VCaP (cell line): ENCODE measurements at regions not wholly inside any gene's neighbourhood (a gene's known extent, or its start where the extent isn't known, plus 50 kb on each side); places are given as distances from the start of the nearest gene placed in this dataset.
A peak's percentile ranks its signal among the peaks of the same experiment; 100 is the strongest.
"Not testable (repeated sequence)": the region's sequence is repeated elsewhere in the genome, so short reads cannot be mapped to it uniquely, and the experiment has no call there.

ENCODE experiments used
- H3K27ac ChIP-seq: fragments of 450-650 bp; 2 replicates; pipeline ENCODE4 v1.5.1; 2017
- CTCF ChIP-seq: fragments of 450-650 bp; conservative IDR thresholded peaks from 2 replicates; pipeline ENCODE4 v1.5.1; 2017; ENCODE audit warnings: mild to moderate bottlenecking, moderate library complexity

GRCh38 chr1:219548386-219548785 lies 64.5 kb downstream of the ZC3H11B start:
- no peak overlapping the region for H3K27ac ChIP-seq
- no peak for TF ChIP-seq CTCF

GRCh38 chr1:219545756-219546155 lies 67.1 kb downstream of the ZC3H11B start:
- H3K27ac ChIP-seq, result not testable (repeated sequence)

GRCh38 chr1:219544163-219544846 lies 68.6 kb downstream of the ZC3H11B start:
- no peak overlapping the region for H3K27ac ChIP-seq
- TF ChIP-seq CTCF, result peak; percentile 27

DNA sequence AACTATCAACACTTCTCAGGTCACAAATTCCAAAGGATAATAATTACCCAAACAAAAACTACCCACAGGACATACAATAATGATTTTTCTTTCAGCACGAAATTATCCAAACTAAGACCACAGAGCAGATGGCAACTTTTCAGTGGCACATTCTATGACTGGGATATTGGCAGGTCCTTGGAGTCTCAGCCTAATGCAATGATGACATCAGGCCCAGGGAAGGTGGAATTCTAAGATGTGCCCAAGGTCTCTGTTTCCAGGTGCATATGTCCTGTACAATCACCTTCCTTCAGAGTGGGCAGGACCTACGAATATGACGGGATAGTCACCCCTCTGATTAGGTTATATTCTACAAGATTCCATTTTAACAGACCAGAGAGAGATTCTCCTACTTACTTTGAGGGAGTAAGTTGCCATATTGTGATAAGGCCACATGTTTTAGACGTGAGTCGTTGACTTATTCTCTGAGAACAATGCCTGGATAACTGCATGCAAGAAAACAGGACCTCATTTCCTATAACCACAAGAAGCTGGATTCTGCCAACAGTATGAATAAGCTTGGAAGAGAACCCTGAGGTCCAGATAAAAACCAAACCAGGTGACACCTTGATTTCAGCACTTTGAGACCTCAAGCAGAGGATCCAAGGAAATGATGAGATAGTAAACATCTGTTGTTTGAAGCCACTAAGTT lies 69.9 kb downstream of the ZC3H11B start:
- TF ChIP-seq CTCF, result no peak
- no peak overlapping the region for H3K27ac ChIP-seq

- H3K27ac ChIP-seq, result no peak overlapping the region
Observed at GRCh38 chr1:219541946-219542345, 71.0 kb downstream of the ZC3H11B start.

GRCh38 chr1:219539645-219540254 lies 73.2 kb downstream of the ZC3H11B start:
- no peak overlapping the region for H3K27ac ChIP-seq
- TF ChIP-seq CTCF, result no peak

More at GRCh38 chr1:219541946-219542345, 71.0 kb downstream of the ZC3H11B start:
- no peak for TF ChIP-seq CTCF

DNA sequence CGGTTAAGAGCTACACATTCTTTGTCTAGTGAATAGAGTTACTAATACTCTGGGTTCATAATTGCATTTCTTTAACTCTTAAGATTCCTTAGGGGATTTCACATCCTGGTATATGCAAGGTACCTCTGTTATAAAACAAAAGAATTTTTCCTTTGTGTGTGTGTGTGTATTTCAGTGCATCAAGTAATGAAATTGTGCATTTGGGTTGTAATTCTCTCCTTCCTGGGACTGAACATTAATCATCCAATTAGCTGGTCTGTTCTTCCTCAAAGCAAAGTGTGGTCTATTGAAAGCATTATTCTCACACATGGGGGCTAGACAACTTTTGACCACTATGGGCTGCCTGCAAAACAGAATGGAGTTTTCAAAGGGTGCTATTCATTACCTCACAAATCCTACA lies 74.0 kb downstream of the ZC3H11B start:
- no peak for TF ChIP-seq CTCF
- no peak overlapping the region for H3K27ac ChIP-seq

DNA sequence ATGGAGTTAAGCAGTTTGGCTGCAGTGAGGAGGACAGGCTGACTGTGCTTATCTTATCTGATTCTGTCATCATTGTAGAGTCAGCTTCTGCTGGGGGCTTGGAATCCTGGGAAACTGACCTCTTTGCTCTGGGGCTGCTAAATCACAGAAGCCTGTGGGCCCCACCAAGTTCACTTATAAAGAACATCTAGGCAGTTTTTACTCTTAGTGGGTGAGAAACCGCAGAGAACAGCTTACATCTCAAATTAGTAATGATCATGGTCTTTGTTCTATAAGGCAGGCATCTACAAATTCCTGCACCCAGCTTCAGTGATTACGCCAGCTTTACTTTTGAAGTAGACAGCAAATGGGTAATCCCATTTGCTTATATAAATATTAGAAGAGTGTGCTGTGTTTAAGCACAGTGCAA lies 75.7 kb downstream of the ZC3H11B start:
- TF ChIP-seq CTCF, result no peak
- no peak overlapping the region for H3K27ac ChIP-seq
